Left cardiac atrium (tissue), 4 donors: ENCODE measurements at regions not wholly inside any gene's neighbourhood (a gene's known extent, or its start where the extent isn't known, plus 50 kb on each side); places are given as distances from the start of the nearest gene placed in this dataset.
"Not testable (repeated sequence)": the region's sequence is repeated elsewhere in the genome, so short reads cannot be mapped to it uniquely, and the experiment has no call there.

Source experiments
- ATAC-seq, 2 donors: fragments of 200-7000 bp; cut with Tn5 transposase; one replicate each; pipeline ENCODE4 v1.9.1; 2020; ENCODE audit warnings: mild to moderate bottlenecking in 2 of 2, moderate library complexity in 2 of 2
- DNase-seq: peaks from one replicate; pipeline ENCODE4 v3.0.0-alpha.2; 2020
- intact Hi-C, 2 donors: fragments of 100-400 bp; cut with DNase I; formaldehyde crosslinking; loops; one replicate each; pipeline versions ENCODE4 v1.14.1 to v1.15.1; 2022 to 2023
- donor health status: DM: no; HTN: yes; CAD: no.
- donor health status: DM: no; HTN: yes; CAD: no; lungs with severe emphysema.
- donor health status: DM: yes; HTN: yes; CAD: no.
- donor health status: Dilated cardiomyopathy.

GRCh38 chr4:62670514-62670913 is 1470.4 kb downstream of the ADGRL3 start:
- peak; percentile 63 to 66 for ATAC-seq
- no peak for DNase-seq
- intact Hi-C loops: no loop called here

DNA sequence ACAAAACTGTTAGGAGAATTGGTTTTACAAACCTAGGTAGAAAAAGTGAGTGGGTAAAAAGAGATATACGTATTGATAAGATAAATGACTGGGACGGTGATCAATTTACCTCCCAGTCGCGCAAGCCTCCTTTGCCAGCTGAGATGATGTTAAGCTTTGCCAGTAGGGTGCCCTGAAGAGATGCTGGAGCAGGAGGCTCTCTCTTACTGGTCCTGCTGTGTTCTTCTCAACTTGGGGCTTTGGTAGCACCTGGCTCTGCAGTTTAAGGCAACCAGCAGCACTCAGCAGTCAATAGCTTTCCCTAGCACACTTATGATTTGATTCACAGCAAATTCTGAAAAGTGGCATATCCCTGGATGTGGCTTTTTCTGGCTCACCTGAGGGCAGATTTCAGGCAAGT is 1461.7 kb downstream of the ADGRL3 start:
- intact Hi-C loops: no loop called here
- DNase-seq (no peak), ATAC-seq (no peak)

- intact Hi-C loops: no loop called here
- ATAC-seq (no peak), DNase-seq (no peak)
Measured at GRCh38 chr4:62656006-62656405, 1455.9 kb downstream of the ADGRL3 start.

GRCh38 chr4:62644372-62644771 is 1444.2 kb downstream of the ADGRL3 start:
- intact Hi-C loops: no loop called here
- DNase-seq (no peak), ATAC-seq (no peak)

GRCh38 chr4:62640296-62640695 is 1440.2 kb downstream of the ADGRL3 start:
- no peak for DNase-seq
- peak in 1 of 2 donors; percentile 30 for ATAC-seq
- intact Hi-C loops: no loop called here

DNA sequence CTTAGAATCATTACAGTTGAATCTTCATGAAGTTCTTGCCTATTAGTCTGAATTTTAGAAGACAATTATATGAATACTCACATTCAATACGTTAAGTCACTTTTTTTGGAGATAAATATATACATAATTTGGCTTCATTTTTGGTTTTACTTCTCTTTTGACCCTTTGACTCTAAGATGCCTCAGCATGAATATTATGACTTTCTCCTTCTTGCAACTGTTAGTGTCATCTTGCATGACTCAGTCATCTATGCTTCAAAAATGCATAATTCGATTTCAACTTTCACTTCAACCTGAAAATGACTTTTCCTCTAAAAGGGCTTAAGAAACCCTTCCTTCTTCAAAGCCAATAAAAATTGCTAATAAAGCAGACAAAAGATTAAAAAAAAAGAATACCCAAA is 1427.5 kb downstream of the ADGRL3 start:
- ATAC-seq (no peak), DNase-seq (no peak)
- intact Hi-C loops: no loop called here

GRCh38 chr4:62627141-62627540 is 1427.0 kb downstream of the ADGRL3 start:
- intact Hi-C loops: no loop called here
- no peak for ATAC-seq
- no peak for DNase-seq

- DNase-seq: no peak
- intact Hi-C loops: no loop called here
- ATAC-seq: no peak
Measured at GRCh38 chr4:62622089-62622488, 1422.0 kb downstream of the ADGRL3 start.

- DNase-seq (no peak), ATAC-seq (no peak)
- intact Hi-C loops: no loop called here
Measured at GRCh38 chr4:62619971-62620370, 1419.8 kb downstream of the ADGRL3 start.

DNA sequence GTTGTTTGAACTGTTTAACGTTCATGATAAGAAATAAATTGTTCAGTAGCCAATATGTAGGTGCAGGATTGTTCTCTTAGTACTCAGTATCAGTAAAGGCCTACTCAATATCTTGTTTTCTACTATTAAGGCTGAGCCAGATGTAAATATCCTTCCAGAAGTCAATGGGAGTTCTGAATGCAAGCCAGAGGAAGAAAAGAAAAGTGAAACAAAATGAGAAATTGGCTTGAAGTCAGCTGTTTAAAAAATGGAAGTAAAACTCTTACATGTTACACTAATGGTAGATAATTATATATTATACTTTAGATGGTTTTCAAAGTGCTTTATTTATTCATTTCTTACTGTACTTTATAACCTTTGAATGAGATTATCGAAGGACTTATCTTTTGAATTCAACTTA is 1417.9 kb downstream of the ADGRL3 start:
- intact Hi-C loops: no loop called here
- no peak for DNase-seq
- no peak for ATAC-seq

- ATAC-seq (no peak), DNase-seq (no peak)
- intact Hi-C loops: no loop called here
Measured at GRCh38 chr4:62601737-62602136, 1401.6 kb downstream of the ADGRL3 start.

GRCh38 chr4:62595265-62595664 is 1395.1 kb downstream of the ADGRL3 start:
- intact Hi-C loops: loop anchor here in 1 of 2 donors (10.0 kb wide), 1 partner anchor 970 kb away; no protein-coding TSS in a partner anchor
- DNase-seq: peak; percentile 36
- ATAC-seq: not testable (repeated sequence)

GRCh38 chr4:62591756-62592155 is 1391.6 kb downstream of the ADGRL3 start:
- DNase-seq (no peak), ATAC-seq (no peak)
- intact Hi-C loops: loop anchor here in 1 of 2 donors (5.0 to 10.0 kb wide), 2 partner anchors 116 to 973 kb away; no protein-coding TSS in a partner anchor

DNA sequence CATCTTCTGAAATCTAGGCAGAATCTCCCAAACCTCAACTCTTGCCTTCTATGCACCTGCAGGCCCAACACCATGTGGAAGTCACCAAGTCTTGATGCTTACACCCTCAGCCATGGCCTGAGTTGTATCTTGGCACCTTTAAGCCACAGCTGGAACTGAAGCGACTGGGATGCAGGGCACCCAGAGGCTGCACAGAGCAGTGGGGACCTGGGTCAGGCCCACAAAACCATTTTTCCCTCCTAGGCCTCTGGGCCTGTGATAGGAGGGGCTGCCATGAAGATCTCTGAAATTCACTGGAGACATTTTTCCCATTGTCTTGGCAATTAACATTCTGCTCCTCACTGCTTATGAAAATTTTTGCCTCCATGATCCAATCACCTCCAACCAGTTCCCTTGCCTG is 1388.5 kb downstream of the ADGRL3 start:
- intact Hi-C loops: no loop called here
- no peak for ATAC-seq
- DNase-seq: no peak

DNA sequence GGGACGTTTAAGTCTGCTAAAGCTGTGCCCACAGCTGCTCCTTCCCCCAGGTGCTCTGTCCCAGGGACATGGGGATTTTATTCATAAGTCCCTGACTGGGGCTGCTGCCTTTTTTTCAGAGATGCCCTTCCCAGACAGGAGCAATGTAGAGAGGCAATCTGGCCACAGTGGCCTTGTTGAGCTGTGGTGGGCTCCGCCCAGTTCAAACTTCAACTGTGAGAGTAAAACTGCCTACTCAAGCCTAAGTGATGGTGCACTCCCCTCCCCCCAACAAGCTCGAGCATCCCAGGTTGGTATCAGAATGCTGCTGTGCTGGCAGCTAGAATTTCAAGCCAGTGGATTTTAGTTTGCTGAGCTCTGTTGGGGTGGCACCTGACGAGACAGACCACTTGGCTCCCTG is 1371.4 kb downstream of the ADGRL3 start:
- DNase-seq (no peak), ATAC-seq (no peak)

DNA sequence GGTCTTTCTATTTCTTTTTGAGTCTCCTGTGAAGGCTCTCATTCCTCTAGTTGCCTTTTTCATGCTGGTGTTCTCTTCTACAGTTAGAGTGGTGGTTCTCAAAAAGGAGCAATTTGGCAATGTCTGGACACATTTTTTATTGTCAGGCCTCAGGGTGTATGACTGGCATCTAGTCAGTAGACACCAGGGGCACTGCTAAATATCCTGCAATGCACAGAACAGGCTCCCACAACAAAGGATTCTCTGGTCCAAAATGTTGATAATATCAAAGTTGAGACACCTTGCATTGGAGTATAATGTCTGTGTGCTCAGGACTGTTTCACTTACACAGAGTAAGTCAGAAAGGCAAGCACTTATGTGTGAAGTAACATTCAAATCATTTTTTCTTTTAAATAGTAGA is 1360.7 kb downstream of the ADGRL3 start:
- no peak for ATAC-seq
- intact Hi-C loops: no loop called here
- DNase-seq: no peak

More for the DNA sequence above, 1371.4 kb downstream of the ADGRL3 start:
- intact Hi-C loops: no loop called here

DNA sequence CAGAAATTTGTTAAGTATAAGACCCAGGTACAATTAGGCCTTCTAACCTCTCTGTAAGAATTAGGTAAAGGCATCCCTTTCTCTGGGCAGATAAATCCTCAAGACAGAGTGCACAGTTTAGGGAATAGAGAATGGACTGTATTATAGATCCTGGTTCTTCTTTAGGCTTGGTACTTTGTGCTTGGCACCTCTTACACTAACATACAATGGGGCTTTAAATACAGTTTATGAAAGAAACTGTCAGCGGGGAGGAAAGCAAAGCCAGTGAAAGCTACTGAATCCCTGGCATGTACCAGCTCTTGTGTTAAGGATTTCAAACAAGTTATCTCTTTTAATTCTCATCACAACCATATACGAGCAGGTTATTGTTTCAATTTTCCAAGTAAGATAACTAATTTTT is 1350.0 kb downstream of the ADGRL3 start:
- intact Hi-C loops: no loop called here
- ATAC-seq (no peak), DNase-seq (no peak)

- intact Hi-C loops: no loop called here
- DNase-seq (no peak), ATAC-seq (no peak)
Measured at GRCh38 chr4:62549601-62550000, 1349.5 kb downstream of the ADGRL3 start.

DNA sequence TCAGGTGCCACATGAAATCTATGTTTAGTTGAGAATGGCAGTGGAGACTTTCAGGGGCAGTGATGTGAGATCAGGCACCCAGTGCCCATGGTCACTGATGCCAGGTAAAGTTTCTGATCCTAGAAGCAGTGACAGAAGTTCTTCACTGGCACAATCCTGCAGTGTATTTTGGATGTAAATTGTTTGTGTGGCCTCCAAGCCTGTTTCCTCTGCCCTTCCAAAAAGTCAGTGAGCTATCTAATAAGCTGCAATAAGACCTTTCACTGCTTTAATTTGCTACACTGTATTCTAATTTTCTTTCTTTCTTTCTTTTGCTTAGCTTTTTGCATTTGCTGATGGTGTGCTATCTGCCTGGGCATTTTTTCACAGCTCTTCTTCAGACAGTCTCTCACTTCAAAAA is 1348.6 kb downstream of the ADGRL3 start:
- DNase-seq: no peak
- peak; percentile 17 to 41 for ATAC-seq
- intact Hi-C loops: no loop called here

- DNase-seq: peak; percentile 78
- intact Hi-C loops: no loop called here
- peak; percentile 59 to 71 for ATAC-seq
Measured at GRCh38 chr4:62548108-62548524, 1348.0 kb downstream of the ADGRL3 start.

DNA sequence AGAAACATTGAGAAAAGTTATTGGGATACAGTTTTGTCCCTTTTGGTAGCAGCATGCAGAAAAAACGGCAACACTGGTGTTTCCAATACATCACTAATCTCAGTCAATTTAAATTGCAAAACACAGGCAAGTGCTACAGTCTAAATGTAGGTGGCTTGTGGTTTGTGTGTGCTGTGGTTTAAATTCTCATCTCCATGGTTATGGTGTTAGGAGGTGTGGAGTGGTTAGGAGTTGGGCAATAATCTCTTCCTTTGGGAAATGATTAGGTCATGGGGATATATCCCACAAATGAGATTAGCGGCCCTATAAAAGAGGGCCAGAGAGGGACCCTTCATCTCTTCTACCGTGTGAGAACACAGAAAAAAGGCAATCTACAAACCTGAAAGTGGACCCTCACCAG is 1344.3 kb downstream of the ADGRL3 start:
- no peak for DNase-seq
- intact Hi-C loops: no loop called here
- ATAC-seq: no peak

- ATAC-seq (no peak), DNase-seq (no peak)
- intact Hi-C loops: no loop called here
Measured at GRCh38 chr4:62543002-62543401, 1342.9 kb downstream of the ADGRL3 start.
